ENCODE measurements at regions not wholly inside any gene's neighbourhood (a gene's known extent, or its start where the extent isn't known, plus 50 kb on each side); places are given as distances from the start of the nearest gene placed in this dataset.

- no peak for TF ChIP-seq CTCF (IDR thresholded peaks at IDR 0.05)
- TF ChIP-seq EP300 (IDR thresholded peaks at IDR 0.05) = no peak
- TF ChIP-seq POLR2AphosphoS5 (IDR thresholded peaks at IDR 0.05) = no peak
These were observed 89.1 kb upstream of the SLC30A5 start for GRCh38 chr5:69004676-69005075.

Measured in upper lobe of left lung (tissue), 4 donors.